NB4 (cell line): ENCODE measurements at regions not wholly inside any gene's neighbourhood (a gene's known extent, or its start where the extent isn't known, plus 50 kb on each side); places are given as distances from the start of the nearest gene placed in this dataset.

Experiments
- CTCF ChIP-seq: IDR thresholded peaks from one replicate; pipeline ENCODE4 v1.5.1; 2012; ENCODE audit warnings: low read depth, low read length
- POLR2A ChIP-seq: IDR thresholded peaks from 2 replicates; pipeline ENCODE4 v1.6.1; 2011; ENCODE audit warnings: mild to moderate bottlenecking; ENCODE audit not compliant: insufficient read length; ENCODE audit errors: extremely low read depth

GRCh38 chr5:125295405-125295872 lies 549.0 kb upstream of the ZNF608 start:
- TF ChIP-seq CTCF = no peak
- no peak for TF ChIP-seq POLR2A
